Endothelial cell of umbilical vein (primary cell): ENCODE measurements at regions not wholly inside any gene's neighbourhood (a gene's known extent, or its start where the extent isn't known, plus 50 kb on each side); places are given as distances from the start of the nearest gene placed in this dataset.

Experiments used
- BruUV-seq: library from RNA; stranded (reverse); fragments of 400-500 nt; replicated peaks from 2 replicates; lab custom pipeline; 2021; lab: Mats Ljungman, UMichigan
- CTCF ChIA-PET: fragments of 300-600, 350-600 bp; sonication (Branson Sonifier 250); formaldehyde crosslinking; loops from one replicate; lab custom pipeline; 2021; ENCODE audit warnings: antibody characterized with exemption, inconsistent platforms; lab: Charles Lee
- POLR2A ChIA-PET: fragments of 300-600, 350-600 bp; sonication (Branson Sonifier 250); formaldehyde crosslinking; loops from one replicate; lab custom pipeline; 2021; ENCODE audit warnings: antibody characterized with exemption, inconsistent platforms; lab: Charles Lee
- DNase-seq: peaks from one replicate; pipeline ENCODE4 v3.0.0-alpha.2; 2011; ENCODE audit warnings: low read depth, low spot score
- FAIRE-seq: peaks from 2 replicates; lab custom pipeline; 2011; peaks lifted over from hg19 to GRCh38; lab: Jason Lieb, UNC
- H2AFZ ChIP-seq: 2 replicates; pipeline ENCODE4 v1.6.0; 2012; ENCODE audit warnings: low read depth, low read length, control low read depth, inconsistent platforms
- H3K27ac ChIP-seq: 2 replicates; pipeline ENCODE4 v1.5.1; 2011; ENCODE audit warnings: low read depth, mild to moderate bottlenecking, control low read depth, low read length, moderate library complexity; ENCODE audit not compliant: insufficient read depth
- H3K27me3 ChIP-seq, 2 experiments: 2 replicates each; pipeline versions ENCODE4 v1.6.0 to v1.6.1; 2011; ENCODE audit warnings: low read length in 2 of 2, mixed read lengths in 1 of 2; ENCODE audit not compliant: control insufficient read depth in 2 of 2, insufficient read depth in 2 of 2
- H3K36me3 ChIP-seq, 2 experiments: 2 replicates in 1 of 2; 3 replicates in 1 of 2; pipeline ENCODE4 v1.5.1; 2011; ENCODE audit warnings: low read length in 2 of 2, mild to moderate bottlenecking in 1 of 2, moderate library complexity in 1 of 2; ENCODE audit not compliant: control insufficient read depth in 2 of 2, insufficient read depth in 2 of 2; ENCODE audit errors: extremely low read depth in 1 of 2
- H3K4me1 ChIP-seq: 3 replicates; pipeline ENCODE4 v1.5.1; 2011; ENCODE audit warnings: mild to moderate bottlenecking, low read length; ENCODE audit not compliant: control insufficient read depth, insufficient read depth; ENCODE audit errors: extremely low read depth
- H3K4me2 ChIP-seq: 2 replicates; pipeline ENCODE4 v1.6.1; 2011; ENCODE audit warnings: low read length, control low read depth, mixed read lengths; ENCODE audit not compliant: insufficient read depth
- H3K4me3 ChIP-seq, 3 experiments: fragments of 200-600 bp in 1 of 3; sonication (generic), shearing (Covaris generic) in 1 of 3; replicated peaks in 1 of 3; 2 replicates each; pipeline ENCODE4 v1.5.1; 2011 to 2016; ENCODE audit warnings: control low read depth in 3 of 3, low read length in 3 of 3, mild to moderate bottlenecking in 2 of 3, inconsistent platforms in 1 of 3, low read depth in 1 of 3, moderate library complexity in 1 of 3; ENCODE audit not compliant: insufficient read depth in 1 of 3
- H3K79me2 ChIP-seq: 2 replicates; pipeline ENCODE4 v1.6.0; 2012; ENCODE audit warnings: low read length, inconsistent platforms; ENCODE audit not compliant: control insufficient read depth, insufficient read depth
- H3K9ac ChIP-seq: replicated peaks from 2 replicates; pipeline ENCODE3; 2011; ENCODE audit warnings: low read length, control low read depth; ENCODE audit not compliant: insufficient read depth; ENCODE audit errors: extremely low read depth
- H3K9me1 ChIP-seq: replicated peaks from 3 replicates; pipeline ENCODE4 v1.6.0; 2011; ENCODE audit warnings: mild to moderate bottlenecking, low read length; ENCODE audit not compliant: control insufficient read depth, insufficient read depth; ENCODE audit errors: extremely low read depth
- H3K9me3 ChIP-seq: replicated peaks from 2 replicates; pipeline ENCODE4 v1.5.1; 2012; ENCODE audit warnings: low read length, inconsistent platforms; ENCODE audit not compliant: control insufficient read depth, insufficient read depth
- H4K20me1 ChIP-seq: replicated peaks from 2 replicates; pipeline ENCODE3; 2011; ENCODE audit warnings: mild to moderate bottlenecking, low read length; ENCODE audit not compliant: control insufficient read depth, insufficient read depth; ENCODE audit errors: extremely low read depth
- EZH2 ChIP-seq: IDR thresholded peaks from 2 replicates; pipeline ENCODE4 v1.6.1; 2012; ENCODE audit warnings: borderline replicate concordance, low read depth, mild to moderate bottlenecking, moderate library complexity, low read length, inconsistent platforms; ENCODE audit not compliant: severe bottlenecking
- FOS ChIP-seq: IDR thresholded peaks from 2 replicates; pipeline ENCODE4 v1.6.1; 2011; ENCODE audit warnings: mild to moderate bottlenecking, low read length, moderate library complexity, borderline replicate concordance; ENCODE audit not compliant: insufficient read depth
- GATA2 ChIP-seq: IDR thresholded peaks from 2 replicates; pipeline ENCODE4 v1.7.0; 2011; ENCODE audit warnings: low read depth, mild to moderate bottlenecking, moderate library complexity, mixed read lengths, low read length; ENCODE audit not compliant: insufficient read length, insufficient read depth
- JUN ChIP-seq: IDR thresholded peaks from 2 replicates; pipeline ENCODE4 v1.6.1; 2011; ENCODE audit warnings: borderline replicate concordance, low read depth; ENCODE audit not compliant: insufficient read length, insufficient read depth
- MYC ChIP-seq: IDR thresholded peaks from one replicate; pipeline ENCODE4 v1.6.1; 2011; ENCODE audit warnings: mild to moderate bottlenecking, low read depth, low read length
- POLR2A ChIP-seq: IDR thresholded peaks from 2 replicates; pipeline ENCODE4 v1.6.1; 2012; ENCODE audit warnings: low read depth, mild to moderate bottlenecking, control low read depth, low read length
- POLR2AphosphoS5 ChIP-seq: IDR thresholded peaks from 2 replicates; pipeline ENCODE4 v1.6.1; 2012; ENCODE audit warnings: low read depth, mild to moderate bottlenecking, control low read depth, low read length, moderate library complexity; ENCODE audit not compliant: insufficient read depth
- dilution Hi-C: fragments of 300-500 bp; cut with MboI; formaldehyde crosslinking; loops from one replicate; pipeline ENCODE4 v1.15.0; 2019; ENCODE audit warnings: low sequenced_read_pairs; ENCODE audit not compliant: extremely low pct_ligation_motif_present
- intact Hi-C: fragments of 100-400 bp; cut with micrococcal nuclease; formaldehyde crosslinking; loops from one replicate; pipeline ENCODE4 v1.10.0; 2022
- TF ChIP-seq, protein P1 (sequence below), 2 donors: IDR thresholded peaks; 1 replicate in 1 of 2; 2 replicates in 1 of 2; pipeline ENCODE4 v1.5.1; 2011; ENCODE audit warnings: low read length in 2 of 2, mild to moderate bottlenecking in 2 of 2, moderate library complexity in 2 of 2, control low read depth in 1 of 2, inconsistent platforms in 1 of 2, low read depth in 1 of 2; ENCODE audit not compliant: insufficient read depth in 1 of 2; ENCODE audit errors: extremely low read depth in 1 of 2
- TF ChIP-seq, protein P2 (sequence below): IDR thresholded peaks from 2 replicates; pipeline ENCODE4 v1.6.1; 2011; ENCODE audit not compliant: insufficient read depth, insufficient read length

DNA sequence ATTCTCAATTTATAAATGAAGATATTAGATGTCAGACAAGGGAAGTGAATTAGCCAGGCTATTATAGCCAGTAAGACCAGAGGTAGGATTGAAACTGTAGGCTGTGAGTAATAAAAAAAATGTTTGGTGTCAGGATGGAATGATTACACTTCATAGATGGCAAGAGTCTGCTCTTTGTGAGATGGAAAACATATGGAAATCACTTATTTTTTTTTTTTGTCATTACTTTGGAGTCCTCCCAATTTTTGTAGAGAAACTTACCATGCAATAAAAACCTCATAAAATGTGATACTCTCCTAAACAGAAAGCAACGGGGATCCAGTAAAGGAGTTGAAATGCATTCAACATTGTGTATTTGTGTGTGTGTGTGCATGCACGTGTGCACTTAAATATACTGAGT lies 532.7 kb upstream of the CDH8 start:
- Histone ChIP-seq H3K9ac (no peak overlapping the region), H3K36me3 (no peaks in the 10 kb centered on the region), H3K4me1 (no peaks in the 10 kb centered on the region), H3K27me3 (no peaks in the 10 kb centered on the region), H3K9me1 (no peaks in the 10 kb centered on the region), H3K9me3 (peaks cover 3% of the 10 kb centered on the region), H4K20me1 (no peaks in the 10 kb centered on the region), H3K4me2 (no peak overlapping the region), H3K27ac (no peak overlapping the region), H3K79me2 (no peaks in the 10 kb centered on the region), H3K4me3 (no peak overlapping the region), H2AFZ (no peak overlapping the region)
- ChIA-PET POLR2A (no interaction called here), CTCF (no interaction called here)
- intact Hi-C loops, result no loop called here
- BruUV-seq, result no TSS peak
- FAIRE-seq, result no peak
- TF ChIP-seq POLR2AphosphoS5, result no peak
- no peak for TF ChIP-seq GATA2
- TF ChIP-seq JUN, result no peak
- TF ChIP-seq, protein P1, sequence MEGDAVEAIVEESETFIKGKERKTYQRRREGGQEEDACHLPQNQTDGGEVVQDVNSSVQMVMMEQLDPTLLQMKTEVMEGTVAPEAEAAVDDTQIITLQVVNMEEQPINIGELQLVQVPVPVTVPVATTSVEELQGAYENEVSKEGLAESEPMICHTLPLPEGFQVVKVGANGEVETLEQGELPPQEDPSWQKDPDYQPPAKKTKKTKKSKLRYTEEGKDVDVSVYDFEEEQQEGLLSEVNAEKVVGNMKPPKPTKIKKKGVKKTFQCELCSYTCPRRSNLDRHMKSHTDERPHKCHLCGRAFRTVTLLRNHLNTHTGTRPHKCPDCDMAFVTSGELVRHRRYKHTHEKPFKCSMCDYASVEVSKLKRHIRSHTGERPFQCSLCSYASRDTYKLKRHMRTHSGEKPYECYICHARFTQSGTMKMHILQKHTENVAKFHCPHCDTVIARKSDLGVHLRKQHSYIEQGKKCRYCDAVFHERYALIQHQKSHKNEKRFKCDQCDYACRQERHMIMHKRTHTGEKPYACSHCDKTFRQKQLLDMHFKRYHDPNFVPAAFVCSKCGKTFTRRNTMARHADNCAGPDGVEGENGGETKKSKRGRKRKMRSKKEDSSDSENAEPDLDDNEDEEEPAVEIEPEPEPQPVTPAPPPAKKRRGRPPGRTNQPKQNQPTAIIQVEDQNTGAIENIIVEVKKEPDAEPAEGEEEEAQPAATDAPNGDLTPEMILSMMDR (IDR thresholded peaks at IDR 0.05; ENCODE audit: extremely low read depth in 1 of 2, insufficient read depth in 1 of 2, low read depth in 1 of 2, low read length in 2 of 2), result no peak
- no peak for TF ChIP-seq MYC
- no peak for TF ChIP-seq FOS
- TF ChIP-seq, protein P2, sequence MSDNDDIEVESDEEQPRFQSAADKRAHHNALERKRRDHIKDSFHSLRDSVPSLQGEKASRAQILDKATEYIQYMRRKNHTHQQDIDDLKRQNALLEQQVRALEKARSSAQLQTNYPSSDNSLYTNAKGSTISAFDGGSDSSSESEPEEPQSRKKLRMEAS, result no peak
- TF ChIP-seq EZH2, result no peak
- no peak for TF ChIP-seq POLR2A
- dilution Hi-C loops, result no loop called here
- DNase-seq, result no peak
